HEK293 (cell line): ENCODE measurements at regions not wholly inside any gene's neighbourhood (a gene's known extent, or its start where the extent isn't known, plus 50 kb on each side); places are given as distances from the start of the nearest gene placed in this dataset.

ENCODE experiments used
- CTCF ChIA-PET: fragments of 350-600 bp; formaldehyde crosslinking; extraction: SDS; loops from one replicate; lab custom pipeline; 2021; ENCODE audit warnings: antibody characterized with exemption; lab: Yijun Ruan, JAX
- POLR2A ChIA-PET: fragments of 300-600 bp; formaldehyde crosslinking; extraction: SDS; loops from one replicate; lab custom pipeline; 2020; ENCODE audit warnings: antibody characterized with exemption, inconsistent platforms; lab: Yijun Ruan, JAX
- H3K27ac ChIP-seq: fragments of 200-500 bp; sonication (Bioruptor generic); 2 replicates; pipeline ENCODE4 v1.5.1; 2014; ENCODE audit warnings: low read depth, low read length, control low read depth, inconsistent platforms; ENCODE audit errors: extremely low read depth
- H3K36me3 ChIP-seq, 2 experiments: fragments of 200-500 bp in 1 of 2; sonication (Bioruptor generic) in 1 of 2; 1 replicate in 1 of 2; 2 replicates in 1 of 2; pipeline ENCODE4 v1.5.1; 2014 to 2017; ENCODE audit warnings: inconsistent platforms in 2 of 2, low read length in 2 of 2; ENCODE audit not compliant: control insufficient read depth in 2 of 2, insufficient read depth in 1 of 2
- H3K4me1 ChIP-seq: fragments of 200-500 bp; sonication (Bioruptor generic); 2 replicates; pipeline ENCODE4 v1.5.1; 2014; ENCODE audit warnings: mild to moderate bottlenecking, low read length, inconsistent platforms; ENCODE audit not compliant: control insufficient read depth, insufficient read depth
- H3K4me3 ChIP-seq: 2 replicates; pipeline ENCODE4 v1.5.1; 2011; ENCODE audit warnings: low read depth, mild to moderate bottlenecking, control low read depth, low read length, moderate library complexity
- H3K9me3 ChIP-seq: fragments of 200-500 bp; sonication (Bioruptor generic); 2 replicates; pipeline ENCODE4 v1.5.1; 2014; ENCODE audit warnings: low read depth, low read length, inconsistent platforms; ENCODE audit not compliant: control insufficient read depth, insufficient read depth
- ATF2 ChIP-seq: fragments of 450-650 bp; formaldehyde crosslinking; IDR thresholded peaks from 2 replicates; pipeline ENCODE4 v1.5.1; 2016; ENCODE audit warnings: missing biosample characterization, missing genetic modification characterization, low read depth
- MEIS1 ChIP-seq: sonication (generic); formaldehyde crosslinking; IDR thresholded peaks from 2 replicates; pipeline ENCODE4 v1.8.1; 2022; ENCODE audit warnings: missing genetic modification reagents, mild to moderate bottlenecking, borderline replicate concordance
- MZF1 ChIP-seq: fragments of 450-650 bp; formaldehyde crosslinking; IDR thresholded peaks from 2 replicates; pipeline ENCODE4 v1.5.1; 2017; ENCODE audit warnings: missing biosample characterization, missing genetic modification characterization, borderline replicate concordance
- SCRT1 ChIP-seq: fragments of 450-650 bp; formaldehyde crosslinking; IDR thresholded peaks from 2 replicates; pipeline ENCODE4 v1.5.1; 2016; ENCODE audit warnings: missing biosample characterization, missing genetic modification characterization, borderline replicate concordance
- SETDB1 ChIP-seq: IDR thresholded peaks from one replicate; pipeline ENCODE4 v1.6.1; 2017; ENCODE audit warnings: mild to moderate bottlenecking, low read length, moderate library complexity, mixed read lengths; ENCODE audit not compliant: insufficient read length
- TRIM28 ChIP-seq: IDR thresholded peaks from 2 replicates; pipeline ENCODE4 v1.6.1; 2011; ENCODE audit warnings: low read length, control low read depth, borderline replicate concordance
- ZBTB21 ChIP-seq: fragments of 450-650 bp; formaldehyde crosslinking; IDR thresholded peaks from 2 replicates; pipeline ENCODE4 v1.5.1; 2017; ENCODE audit warnings: missing biosample characterization, missing genetic modification characterization
- ZEB2 ChIP-seq: fragments of 450-650 bp; formaldehyde crosslinking; IDR thresholded peaks from 2 replicates; pipeline ENCODE4 v1.5.1; 2016; ENCODE audit warnings: missing biosample characterization, missing genetic modification characterization
- ZNF112 ChIP-seq: fragments of 450-650 bp; formaldehyde crosslinking; IDR thresholded peaks from 2 replicates; pipeline ENCODE4 v1.5.0; 2017; ENCODE audit warnings: missing biosample characterization, missing genetic modification characterization
- ZNF114 ChIP-seq: fragments of 450-650 bp; formaldehyde crosslinking; IDR thresholded peaks from 2 replicates; pipeline ENCODE4 v1.5.0; 2017; ENCODE audit warnings: missing biosample characterization, missing genetic modification characterization
- ZNF146 ChIP-seq: fragments of 450-650 bp; formaldehyde crosslinking; IDR thresholded peaks from 2 replicates; pipeline ENCODE4 v1.5.1; 2016; ENCODE audit warnings: missing biosample characterization, missing genetic modification characterization
- ZNF19 ChIP-seq: fragments of 450-650 bp; formaldehyde crosslinking; IDR thresholded peaks from 2 replicates; pipeline ENCODE4; 2016; ENCODE audit warnings: missing biosample characterization, missing genetic modification characterization, low read depth
- ZNF23 ChIP-seq: fragments of 450-650 bp; formaldehyde crosslinking; IDR thresholded peaks from 2 replicates; pipeline ENCODE4 v1.5.1; 2016; ENCODE audit warnings: missing biosample characterization, missing genetic modification characterization, borderline replicate concordance
- ZNF26 ChIP-seq: fragments of 450-650 bp; formaldehyde crosslinking; IDR thresholded peaks from 2 replicates; pipeline ENCODE4 v1.5.1; 2016; ENCODE audit warnings: missing biosample characterization, missing genetic modification characterization
- ZNF302 ChIP-seq: fragments of 450-650 bp; formaldehyde crosslinking; IDR thresholded peaks from 2 replicates; pipeline ENCODE4 v1.5.1; 2016; ENCODE audit warnings: missing biosample characterization, missing genetic modification characterization, low read depth
- ZNF324 ChIP-seq: fragments of 450-650 bp; formaldehyde crosslinking; IDR thresholded peaks from 2 replicates; pipeline ENCODE4 v1.5.1; 2016; ENCODE audit warnings: missing biosample characterization, missing genetic modification characterization
- ZNF513 ChIP-seq: fragments of 450-650 bp; IDR thresholded peaks from 2 replicates; pipeline ENCODE4 v1.5.1; 2018; ENCODE audit warnings: missing biosample characterization, missing genetic modification characterization
- ZNF571 ChIP-seq: fragments of 450-650 bp; formaldehyde crosslinking; IDR thresholded peaks from 2 replicates; pipeline ENCODE4 v1.5.0; 2017; ENCODE audit warnings: missing biosample characterization, missing genetic modification characterization
- ZNF621 ChIP-seq: fragments of 450-650 bp; formaldehyde crosslinking; IDR thresholded peaks from 2 replicates; pipeline ENCODE4 v1.5.1; 2017; ENCODE audit warnings: missing biosample characterization, missing genetic modification characterization
- ZNF623 ChIP-seq: fragments of 450-650 bp; formaldehyde crosslinking; IDR thresholded peaks from 2 replicates; pipeline ENCODE4 v1.5.1; 2016; ENCODE audit warnings: missing biosample characterization, missing genetic modification characterization
- ZNF624 ChIP-seq: fragments of 450-650 bp; formaldehyde crosslinking; IDR thresholded peaks from 2 replicates; pipeline ENCODE4 v1.5.1; 2017; ENCODE audit warnings: missing biosample characterization, missing genetic modification characterization
- ZNF768 ChIP-seq: fragments of 450-650 bp; formaldehyde crosslinking; IDR thresholded peaks from 2 replicates; pipeline ENCODE4 v1.5.1; 2018; ENCODE audit warnings: missing biosample characterization, mild to moderate bottlenecking, missing genetic modification characterization
- ZNF777 ChIP-seq: fragments of 450-650 bp; formaldehyde crosslinking; IDR thresholded peaks from 2 replicates; pipeline ENCODE4 v1.5.1; 2017; ENCODE audit warnings: missing biosample characterization, missing genetic modification characterization, borderline replicate concordance
- ZNF785 ChIP-seq: fragments of 450-650 bp; formaldehyde crosslinking; IDR thresholded peaks from 2 replicates; pipeline ENCODE4 v1.5.1; 2016; ENCODE audit warnings: missing biosample characterization, missing genetic modification characterization
- ZNF837 ChIP-seq: fragments of 450-650 bp; formaldehyde crosslinking; IDR thresholded peaks from 2 replicates; pipeline ENCODE4 v1.5.1; 2016; ENCODE audit warnings: missing biosample characterization, missing genetic modification characterization
- TF ChIP-seq, protein P1 (sequence below): fragments of 450-650 bp; formaldehyde crosslinking; IDR thresholded peaks from 2 replicates; pipeline ENCODE4 v1.5.1; 2017; ENCODE audit warnings: missing biosample characterization, missing genetic modification characterization
- TF ChIP-seq, protein P2 (sequence below): fragments of 450-650 bp; formaldehyde crosslinking; IDR thresholded peaks from 2 replicates; pipeline ENCODE4 v1.5.1; 2016; ENCODE audit warnings: missing biosample characterization, missing genetic modification characterization
- TF ChIP-seq, protein P3 (sequence below): fragments of 450-650 bp; formaldehyde crosslinking; IDR thresholded peaks from 2 replicates; pipeline ENCODE4 v1.5.1; 2016; ENCODE audit warnings: missing biosample characterization, missing genetic modification characterization

DNA sequence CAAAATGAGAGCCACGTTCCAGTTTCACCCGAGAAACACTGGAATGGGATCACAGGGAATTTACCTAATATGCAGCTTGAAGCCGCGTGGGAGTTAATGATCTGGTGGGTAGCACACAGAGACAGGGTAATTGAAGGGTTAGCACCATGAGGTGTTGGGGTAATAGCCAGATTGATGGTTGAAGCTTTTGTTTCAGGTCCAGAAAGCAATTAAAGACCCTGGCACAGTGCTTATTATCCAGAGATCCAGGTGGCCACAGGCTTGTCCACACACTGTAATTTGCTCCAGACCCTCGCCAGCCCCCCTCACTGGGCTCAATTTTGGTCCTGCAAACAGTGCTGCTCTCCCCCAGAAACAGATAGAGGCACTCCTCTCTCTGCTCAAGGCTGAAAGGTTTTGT lies 282.5 kb upstream of the ISX start (continued):
- TF ChIP-seq ZNF26 (tag by site-specific recombination), result no peak
- TF ChIP-seq, protein P1, sequence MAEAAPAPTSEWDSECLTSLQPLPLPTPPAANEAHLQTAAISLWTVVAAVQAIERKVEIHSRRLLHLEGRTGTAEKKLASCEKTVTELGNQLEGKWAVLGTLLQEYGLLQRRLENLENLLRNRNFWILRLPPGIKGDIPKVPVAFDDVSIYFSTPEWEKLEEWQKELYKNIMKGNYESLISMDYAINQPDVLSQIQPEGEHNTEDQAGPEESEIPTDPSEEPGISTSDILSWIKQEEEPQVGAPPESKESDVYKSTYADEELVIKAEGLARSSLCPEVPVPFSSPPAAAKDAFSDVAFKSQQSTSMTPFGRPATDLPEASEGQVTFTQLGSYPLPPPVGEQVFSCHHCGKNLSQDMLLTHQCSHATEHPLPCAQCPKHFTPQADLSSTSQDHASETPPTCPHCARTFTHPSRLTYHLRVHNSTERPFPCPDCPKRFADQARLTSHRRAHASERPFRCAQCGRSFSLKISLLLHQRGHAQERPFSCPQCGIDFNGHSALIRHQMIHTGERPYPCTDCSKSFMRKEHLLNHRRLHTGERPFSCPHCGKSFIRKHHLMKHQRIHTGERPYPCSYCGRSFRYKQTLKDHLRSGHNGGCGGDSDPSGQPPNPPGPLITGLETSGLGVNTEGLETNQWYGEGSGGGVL (tag by site-specific recombination), result no peak

DNA sequence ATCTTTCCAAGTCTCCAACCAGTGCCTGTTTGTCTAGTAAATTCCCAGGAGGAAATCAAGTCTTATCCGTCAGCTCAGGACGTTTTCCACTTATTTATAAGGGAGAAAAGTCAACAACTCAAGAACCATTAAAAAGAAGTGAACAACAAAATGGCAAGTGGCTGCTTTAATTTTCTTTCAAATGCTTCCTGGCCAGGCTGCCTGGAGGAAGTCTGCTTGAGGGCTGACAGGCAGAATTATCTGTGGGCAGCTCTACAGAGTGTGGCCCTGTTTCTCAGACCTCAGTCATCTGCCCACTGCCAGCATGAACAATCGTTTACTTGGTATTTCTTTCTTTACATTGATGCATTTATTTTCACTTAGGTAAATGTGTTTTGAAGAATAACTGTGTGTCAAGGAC lies 281.9 kb upstream of the ISX start:
- Histone ChIP-seq H3K36me3 (no peaks in the 10 kb centered on the region), H3K9me3 (no peaks in the 10 kb centered on the region), H3K27ac (no peak overlapping the region), H3K4me3 (no peak overlapping the region), H3K4me1 (no peaks in the 10 kb centered on the region)
- TF ChIP-seq ZNF785 (tag by site-specific recombination) (no peak), ZNF146 (tag by site-specific recombination) (no peak), MZF1 (tag by site-specific recombination) (no peak), ZNF571 (tag by site-specific recombination) (no peak), ZNF23 (tag by site-specific recombination) (no peak), ZNF621 (tag by site-specific recombination) (no peak), SETDB1 (no peak), ZEB2 (tag by site-specific recombination) (no peak), SCRT1 (tag by site-specific recombination) (no peak), TRIM28 (no peak), ZBTB21 (no peak), MEIS1 (CRISPR knock-in tag) (no peak), ZNF302 (no peak), ZNF19 (no peak), ZNF623 (no peak), ZNF513 (tag by site-specific recombination) (no peak)
- TF ChIP-seq, protein P2, sequence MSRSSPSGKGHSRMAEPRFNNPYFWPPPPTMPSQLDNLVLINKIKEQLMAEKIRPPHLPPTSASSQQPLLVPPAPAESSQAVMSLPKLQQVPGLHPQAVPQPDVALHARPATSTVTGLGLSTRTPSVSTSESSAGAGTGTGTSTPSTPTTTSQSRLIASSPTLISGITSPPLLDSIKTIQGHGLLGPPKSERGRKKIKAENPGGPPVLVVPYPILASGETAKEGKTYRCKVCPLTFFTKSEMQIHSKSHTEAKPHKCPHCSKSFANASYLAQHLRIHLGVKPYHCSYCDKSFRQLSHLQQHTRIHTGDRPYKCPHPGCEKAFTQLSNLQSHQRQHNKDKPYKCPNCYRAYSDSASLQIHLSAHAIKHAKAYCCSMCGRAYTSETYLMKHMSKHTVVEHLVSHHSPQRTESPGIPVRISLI, result no peak
- CTCF ChIA-PET, result no interaction called here
- POLR2A ChIA-PET, result no interaction called here

GRCh38 chr22:34797826-34798225 lies 268.1 kb upstream of the ISX start:
- Histone ChIP-seq H3K36me3 (no peaks in the 10 kb centered on the region), H3K27ac (no peak overlapping the region), H3K4me1 (no peaks in the 10 kb centered on the region), H3K9me3 (no peaks in the 10 kb centered on the region)
- POLR2A ChIA-PET, result no interaction called here
- CTCF ChIA-PET, result interaction anchor here (0.7 kb wide), 1 partner anchor 98 kb away, joined by 3 read pairs; no protein-coding TSS in a partner anchor
- TF ChIP-seq ZNF324 (tag by site-specific recombination) (no peak), ZNF837 (tag by site-specific recombination) (no peak), ZNF777 (tag by site-specific recombination) (no peak), ZNF114 (no peak), ZNF112 (no peak), ZNF768 (tag by site-specific recombination) (no peak), ATF2 (tag by site-specific recombination) (no peak), ZNF624 (tag by site-specific recombination) (no peak)
- TF ChIP-seq, protein P3, sequence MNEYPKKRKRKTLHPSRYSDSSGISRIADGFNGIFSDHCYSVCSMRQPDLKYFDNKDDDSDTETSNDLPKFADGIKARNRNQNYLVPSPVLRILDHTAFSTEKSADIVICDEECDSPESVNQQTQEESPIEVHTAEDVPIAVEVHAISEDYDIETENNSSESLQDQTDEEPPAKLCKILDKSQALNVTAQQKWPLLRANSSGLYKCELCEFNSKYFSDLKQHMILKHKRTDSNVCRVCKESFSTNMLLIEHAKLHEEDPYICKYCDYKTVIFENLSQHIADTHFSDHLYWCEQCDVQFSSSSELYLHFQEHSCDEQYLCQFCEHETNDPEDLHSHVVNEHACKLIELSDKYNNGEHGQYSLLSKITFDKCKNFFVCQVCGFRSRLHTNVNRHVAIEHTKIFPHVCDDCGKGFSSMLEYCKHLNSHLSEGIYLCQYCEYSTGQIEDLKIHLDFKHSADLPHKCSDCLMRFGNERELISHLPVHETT (tag by site-specific recombination), result no peak
- TF ChIP-seq, all 188 proteins: peak for 0
- no peak overlapping the region for H3K4me3 ChIP-seq
